ENCODE measurements at regions not wholly inside any gene's neighbourhood (a gene's known extent, or its start where the extent isn't known, plus 50 kb on each side); places are given as distances from the start of the nearest gene placed in this dataset.
A peak's percentile ranks its signal among the peaks of the same experiment; 100 is the strongest.

GRCh38 chr21:20308586-20309315 lies 689.5 kb upstream of the NCAM2 start:
- no peak for DNase-seq

GRCh38 chr21:20311234-20311787 lies 686.9 kb upstream of the NCAM2 start:
- peak; percentile 75 for DNase-seq

GRCh38 chr21:20313013-20313412 lies 685.2 kb upstream of the NCAM2 start:
- DNase-seq, result no peak

- DNase-seq, result no peak
Measured at GRCh38 chr21:20315042-20315441, 683.2 kb upstream of the NCAM2 start.

- no peak for DNase-seq
Measured at GRCh38 chr21:20329636-20330035, 668.6 kb upstream of the NCAM2 start.

GRCh38 chr21:20330652-20331051 lies 667.6 kb upstream of the NCAM2 start:
- no peak for DNase-seq

- DNase-seq, result no peak
Measured at GRCh38 chr21:20334585-20334984, 663.6 kb upstream of the NCAM2 start.

GRCh38 chr21:20341431-20341830 lies 656.8 kb upstream of the NCAM2 start:
- DNase-seq, result no peak

- DNase-seq, result no peak
Measured at GRCh38 chr21:20343186-20343585, 655.0 kb upstream of the NCAM2 start.

GRCh38 chr21:20351138-20351537 lies 647.1 kb upstream of the NCAM2 start:
- DNase-seq, result no peak

GRCh38 chr21:20353351-20353750 lies 644.9 kb upstream of the NCAM2 start:
- DNase-seq, result no peak

- no peak for DNase-seq
Measured at GRCh38 chr21:20373031-20373430, 625.2 kb upstream of the NCAM2 start.

GRCh38 chr21:20377250-20377649 lies 621.0 kb upstream of the NCAM2 start:
- no peak for DNase-seq

- no peak for DNase-seq
Measured at GRCh38 chr21:20388400-20388799, 609.8 kb upstream of the NCAM2 start.

- no peak for DNase-seq
Measured at GRCh38 chr21:20396798-20397197, 601.4 kb upstream of the NCAM2 start.

GRCh38 chr21:20404915-20405314 lies 593.3 kb upstream of the NCAM2 start:
- DNase-seq, result no peak

- DNase-seq, result no peak
Measured at GRCh38 chr21:20418353-20418752, 579.9 kb upstream of the NCAM2 start.

- no peak for DNase-seq
Measured at GRCh38 chr21:20419772-20420171, 578.4 kb upstream of the NCAM2 start.

- DNase-seq, result no peak
Measured at GRCh38 chr21:20424943-20425342, 573.3 kb upstream of the NCAM2 start.

- no peak for DNase-seq
Measured at GRCh38 chr21:20425856-20426255, 572.4 kb upstream of the NCAM2 start.

GRCh38 chr21:20440338-20440737 lies 557.9 kb upstream of the NCAM2 start:
- no peak for DNase-seq

- no peak for DNase-seq
Measured at GRCh38 chr21:20443558-20444155, 554.6 kb upstream of the NCAM2 start.

- no peak for DNase-seq
Measured at GRCh38 chr21:20445971-20446370, 552.2 kb upstream of the NCAM2 start.

GRCh38 chr21:20451046-20451445 lies 547.2 kb upstream of the NCAM2 start:
- no peak for DNase-seq

- no peak for DNase-seq
Measured at GRCh38 chr21:20452935-20453334, 545.3 kb upstream of the NCAM2 start.

Measured in DMS153 (cell line).